Natural killer cell (primary cell): ENCODE measurements at regions not wholly inside any gene's neighbourhood (a gene's known extent, or its start where the extent isn't known, plus 50 kb on each side); places are given as distances from the start of the nearest gene placed in this dataset.

Experiments used
- ATAC-seq, 3 donors: fragments of 150-1000 bp in 2 of 3; fragments of 200-7000 bp in 1 of 3; cut with Tn5 transposase; 1 replicate in 1 of 3; 2 replicates in 2 of 3; pipeline ENCODE4 v1.10.0; 2021; ENCODE audit warnings: mild to moderate bottlenecking in 2 of 3, moderate library complexity in 2 of 3
- DNase-seq, 2 donors: peaks; one replicate each; pipeline versions ENCODE4 v3.0.0 to v3.0.0-alpha.2; 2013 to 2021; ENCODE audit warnings: mixed read lengths in 1 of 2
- H3K27ac ChIP-seq: one replicate; pipeline ENCODE4 v1.5.1; 2013; ENCODE audit warnings: mild to moderate bottlenecking, low read length
- H3K27me3 ChIP-seq: one replicate; pipeline ENCODE4 v1.6.1; 2013; ENCODE audit warnings: low read length; ENCODE audit not compliant: control insufficient read depth, insufficient read depth
- H3K36me3 ChIP-seq: one replicate; pipeline ENCODE4 v1.6.1; 2013; ENCODE audit warnings: low read length; ENCODE audit not compliant: control insufficient read depth, insufficient read depth
- H3K4me1 ChIP-seq: one replicate; pipeline ENCODE4 v1.6.1; 2013; ENCODE audit warnings: low read length; ENCODE audit not compliant: control insufficient read depth, insufficient read depth
- H3K4me3 ChIP-seq: one replicate; pipeline ENCODE4 v1.5.1; 2013; ENCODE audit warnings: low read length
- H3K9me3 ChIP-seq: one replicate; pipeline ENCODE4 v1.6.1; 2013; ENCODE audit warnings: low read length; ENCODE audit not compliant: control insufficient read depth, insufficient read depth
- H3K27ac Mint-ChIP-seq, 2 donors: one replicate each; pipeline ENCODE4 v1.8.0; 2022; ENCODE audit warnings: mild to moderate bottlenecking in 2 of 2, mixed read lengths in 2 of 2, moderate library complexity in 1 of 2
- H3K27me3 Mint-ChIP-seq, 2 donors: one replicate each; pipeline ENCODE4 v1.8.0; 2022; ENCODE audit warnings: low read depth in 2 of 2, mixed read lengths in 2 of 2
- H3K36me3 Mint-ChIP-seq: one replicate; pipeline ENCODE4 v1.8.0; 2022; ENCODE audit warnings: mixed read lengths
- H3K4me1 Mint-ChIP-seq, 2 donors: one replicate each; pipeline ENCODE4 v1.8.0; 2022; ENCODE audit warnings: mixed read lengths in 2 of 2
- H3K4me3 Mint-ChIP-seq: one replicate; pipeline ENCODE4 v1.8.0; 2022; ENCODE audit warnings: mild to moderate bottlenecking, moderate library complexity, mixed read lengths
- H3K9me3 Mint-ChIP-seq, 2 donors: one replicate each; pipeline ENCODE4 v1.8.0; 2022; ENCODE audit warnings: mixed read lengths in 2 of 2
- WGBS: methylation state at CpG from one replicate; pipeline ENCODE4 v1.1.7; 2013; ENCODE audit warnings: missing lambda C conversion rate; ENCODE audit not compliant: insufficient coverage; 5-methylcytosine and 5-hydroxymethylcytosine counted together
- intact Hi-C: fragments of 100-400 bp; cut with micrococcal nuclease; formaldehyde crosslinking; loops from one replicate; pipeline ENCODE4 v1.14.2; 2022
- TF ChIP-seq, protein P1 (sequence below): fragments of 200-600 bp; IDR thresholded peaks from one replicate; pipeline ENCODE4 v1.8.0; 2022; ENCODE audit warnings: antibody characterized with exemption

DNA sequence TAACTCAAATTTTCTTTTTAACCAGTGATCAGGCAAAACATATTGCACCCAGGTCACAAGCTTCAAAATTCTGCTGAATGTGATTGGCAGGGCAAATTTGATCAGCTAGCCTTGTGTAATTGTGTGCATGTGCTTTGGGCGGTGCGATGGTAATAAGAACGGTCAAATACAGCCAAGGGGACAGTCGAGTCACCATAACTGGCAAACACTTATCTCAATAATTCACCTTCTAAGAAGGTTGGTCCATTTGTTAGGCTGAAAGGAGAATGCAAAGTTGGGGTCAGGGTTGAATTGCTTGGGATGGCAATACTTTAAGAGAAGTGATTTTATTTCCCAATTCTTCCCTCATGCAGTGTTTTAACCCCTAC lies 302.4 kb upstream of the PDZRN3 start:
- TF ChIP-seq, protein P1, sequence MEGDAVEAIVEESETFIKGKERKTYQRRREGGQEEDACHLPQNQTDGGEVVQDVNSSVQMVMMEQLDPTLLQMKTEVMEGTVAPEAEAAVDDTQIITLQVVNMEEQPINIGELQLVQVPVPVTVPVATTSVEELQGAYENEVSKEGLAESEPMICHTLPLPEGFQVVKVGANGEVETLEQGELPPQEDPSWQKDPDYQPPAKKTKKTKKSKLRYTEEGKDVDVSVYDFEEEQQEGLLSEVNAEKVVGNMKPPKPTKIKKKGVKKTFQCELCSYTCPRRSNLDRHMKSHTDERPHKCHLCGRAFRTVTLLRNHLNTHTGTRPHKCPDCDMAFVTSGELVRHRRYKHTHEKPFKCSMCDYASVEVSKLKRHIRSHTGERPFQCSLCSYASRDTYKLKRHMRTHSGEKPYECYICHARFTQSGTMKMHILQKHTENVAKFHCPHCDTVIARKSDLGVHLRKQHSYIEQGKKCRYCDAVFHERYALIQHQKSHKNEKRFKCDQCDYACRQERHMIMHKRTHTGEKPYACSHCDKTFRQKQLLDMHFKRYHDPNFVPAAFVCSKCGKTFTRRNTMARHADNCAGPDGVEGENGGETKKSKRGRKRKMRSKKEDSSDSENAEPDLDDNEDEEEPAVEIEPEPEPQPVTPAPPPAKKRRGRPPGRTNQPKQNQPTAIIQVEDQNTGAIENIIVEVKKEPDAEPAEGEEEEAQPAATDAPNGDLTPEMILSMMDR = no peak
- Mint-ChIP-seq H3K27ac (no peak overlapping the region), H3K9me3 (peaks cover 8 to 12% of the 10 kb centered on the region in 2 donors), H3K4me3 (no peak overlapping the region), H3K27me3 (no peaks in the 10 kb centered on the region), H3K4me1 (no peaks in the 10 kb centered on the region), H3K36me3 (peaks cover 3% of the 10 kb centered on the region)
- peaks cover 3% of the 10 kb centered on the region for H3K9me3 ChIP-seq
- ATAC-seq (no peak), DNase-seq (no peak)
- H3K27ac ChIP-seq = no peak overlapping the region
- intact Hi-C loops = no loop called here
- no peaks in the 10 kb centered on the region for H3K4me1 ChIP-seq
- H3K36me3 ChIP-seq = no peaks in the 10 kb centered on the region
- no peak overlapping the region for H3K4me3 ChIP-seq
- WGBS = no CpG with 5 or more reads among the region's 4 CpGs
- no peaks in the 10 kb centered on the region for H3K27me3 ChIP-seq

DNA sequence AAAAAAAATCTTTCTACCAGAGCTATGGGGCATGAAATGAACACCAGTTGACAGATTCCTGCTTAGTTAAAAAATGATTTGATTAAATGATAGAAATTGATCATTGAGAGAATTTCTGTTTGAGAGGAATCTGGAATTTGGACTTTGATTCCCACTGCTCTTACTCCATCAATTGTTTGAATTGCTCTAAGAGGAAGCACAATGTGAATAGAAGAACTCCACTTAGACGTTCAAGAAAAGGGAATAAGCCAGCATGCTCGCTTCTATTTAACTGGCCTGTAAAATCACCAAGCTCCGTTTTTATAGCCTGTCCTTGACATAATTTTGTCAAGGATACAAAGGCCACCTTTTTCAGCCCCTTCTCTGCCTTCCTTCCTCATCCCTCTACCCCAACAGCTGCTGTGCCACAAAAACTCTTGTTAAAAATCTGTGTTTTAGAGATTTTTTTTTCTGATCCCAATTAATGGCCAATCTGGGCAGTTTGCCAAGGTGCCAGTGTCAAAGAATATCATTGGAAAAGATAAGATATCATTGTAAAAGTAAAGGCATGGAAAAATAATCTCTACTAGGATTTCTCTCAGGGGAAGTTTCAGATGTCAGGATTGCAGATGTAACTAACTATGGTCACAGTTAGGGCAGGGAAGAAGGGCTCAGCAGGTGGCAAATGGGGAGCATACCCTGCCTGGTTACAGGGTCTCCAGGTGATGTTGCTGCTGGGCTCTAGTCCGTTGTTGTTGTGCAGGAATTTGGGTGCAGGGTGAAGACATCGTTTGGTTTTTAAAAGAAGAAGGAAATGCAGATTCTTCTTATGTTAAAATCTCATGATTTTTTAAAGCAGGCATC lies 301.8 kb upstream of the PDZRN3 start:
- no peak overlapping the region for H3K27ac ChIP-seq
- Mint-ChIP-seq H3K27ac (no peak overlapping the region), H3K27me3 (no peaks in the 10 kb centered on the region), H3K4me1 (no peaks in the 10 kb centered on the region), H3K9me3 (peaks cover 7 to 10% of the 10 kb centered on the region in 2 donors), H3K36me3 (no peaks in the 10 kb centered on the region), H3K4me3 (no peak overlapping the region)
- ATAC-seq = no peak
- intact Hi-C loops = no loop called here
- H3K9me3 ChIP-seq = peaks cover 3% of the 10 kb centered on the region
- no peaks in the 10 kb centered on the region for H3K4me1 ChIP-seq
- no peak for DNase-seq
- H3K36me3 ChIP-seq = no peaks in the 10 kb centered on the region
- 51% methylated on average over 4 of the region's 5 CpGs for WGBS
- TF ChIP-seq, protein P1 = no peak
- H3K27me3 ChIP-seq = no peaks in the 10 kb centered on the region
- no peak overlapping the region for H3K4me3 ChIP-seq

DNA sequence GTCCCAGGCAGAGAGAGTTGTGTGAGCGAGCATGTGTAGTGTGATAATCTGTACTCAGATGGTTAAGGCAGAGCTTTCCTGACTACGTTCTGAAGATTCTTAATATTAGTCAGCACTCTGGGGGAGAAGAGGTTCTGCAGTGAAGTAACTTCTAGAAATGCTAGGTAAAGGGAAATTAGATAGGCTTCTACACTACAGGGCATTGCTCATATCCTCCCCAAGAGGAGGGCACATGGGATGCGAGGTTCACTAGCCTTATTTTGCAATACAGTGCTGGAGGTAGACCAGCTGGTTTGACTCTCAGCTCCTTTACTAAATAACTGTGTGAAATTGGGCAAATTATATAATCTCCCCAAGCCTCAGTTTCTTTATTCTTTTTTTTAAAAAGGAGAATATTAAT lies 300.3 kb upstream of the PDZRN3 start:
- intact Hi-C loops = no loop called here
- no peak for ATAC-seq
- TF ChIP-seq, protein P1 = no peak

DNA sequence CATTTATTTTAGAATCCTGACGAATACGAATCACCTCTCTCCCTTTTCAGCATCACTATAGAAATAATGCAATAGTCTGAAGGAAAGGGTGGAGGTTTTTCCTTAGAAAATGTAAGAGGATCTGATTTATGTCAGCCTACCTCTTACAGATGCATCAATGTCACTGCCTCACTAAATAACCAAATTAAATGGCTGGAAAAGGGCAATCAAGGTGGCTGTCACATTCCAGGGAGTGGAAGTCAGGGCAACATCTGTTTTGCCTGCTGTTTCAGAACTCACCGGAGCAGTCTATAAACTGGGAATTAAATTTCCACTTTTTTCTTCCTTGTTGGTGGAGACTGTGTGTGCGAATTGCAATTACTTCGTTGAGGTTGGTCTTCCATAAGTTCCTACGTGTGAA lies 299.3 kb upstream of the PDZRN3 start:
- TF ChIP-seq, protein P1 = no peak
- H3K27ac Mint-ChIP-seq = no peak overlapping the region
- Histone ChIP-seq H3K36me3 (no peaks in the 10 kb centered on the region), H3K27me3 (no peaks in the 10 kb centered on the region), H3K9me3 (peaks cover 3% of the 10 kb centered on the region), H3K4me1 (no peaks in the 10 kb centered on the region), H3K4me3 (no peak overlapping the region), H3K27ac (no peak overlapping the region)
- no peaks in the 10 kb centered on the region for H3K27me3 Mint-ChIP-seq
- DNase-seq (no peak), ATAC-seq (no peak)
- intact Hi-C loops = no loop called here
- no peaks in the 10 kb centered on the region for H3K4me1 Mint-ChIP-seq
- H3K4me3 Mint-ChIP-seq = no peak overlapping the region
- no peaks in the 10 kb centered on the region for H3K36me3 Mint-ChIP-seq
- WGBS = 83% methylated on average over 1 of the region's 6 CpGs
- peaks cover 6 to 7% of the 10 kb centered on the region in 2 donors for H3K9me3 Mint-ChIP-seq

More for the DNA sequence above, 300.3 kb upstream of the PDZRN3 start:
- WGBS = 82% methylated on average over 2 of the region's 3 CpGs
- Mint-ChIP-seq H3K4me1 (no peaks in the 10 kb centered on the region), H3K27ac (no peak overlapping the region), H3K4me3 (no peak overlapping the region), H3K27me3 (no peaks in the 10 kb centered on the region), H3K36me3 (no peaks in the 10 kb centered on the region), H3K9me3 (peaks cover 7% of the 10 kb centered on the region in 2 donors)
- no peaks in the 10 kb centered on the region for H3K4me1 ChIP-seq
- no peaks in the 10 kb centered on the region for H3K27me3 ChIP-seq
- H3K9me3 ChIP-seq = no peaks in the 10 kb centered on the region
- no peak overlapping the region for H3K4me3 ChIP-seq
- DNase-seq = no peak
- H3K36me3 ChIP-seq = no peaks in the 10 kb centered on the region
- H3K27ac ChIP-seq = no peak overlapping the region
